GM19239 (cell line): ENCODE measurements at regions not wholly inside any gene's neighbourhood (a gene's known extent, or its start where the extent isn't known, plus 50 kb on each side); places are given as distances from the start of the nearest gene placed in this dataset.

Experiments
- DNase-seq: peaks from one replicate; pipeline ENCODE4 v3.0.0; 2011; ENCODE audit warnings: low spot score; ENCODE audit not compliant: insufficient read length
- FAIRE-seq: peaks from 2 replicates; lab custom pipeline; 2011; peaks lifted over from hg19 to GRCh38; lab: Jason Lieb, UNC

DNA sequence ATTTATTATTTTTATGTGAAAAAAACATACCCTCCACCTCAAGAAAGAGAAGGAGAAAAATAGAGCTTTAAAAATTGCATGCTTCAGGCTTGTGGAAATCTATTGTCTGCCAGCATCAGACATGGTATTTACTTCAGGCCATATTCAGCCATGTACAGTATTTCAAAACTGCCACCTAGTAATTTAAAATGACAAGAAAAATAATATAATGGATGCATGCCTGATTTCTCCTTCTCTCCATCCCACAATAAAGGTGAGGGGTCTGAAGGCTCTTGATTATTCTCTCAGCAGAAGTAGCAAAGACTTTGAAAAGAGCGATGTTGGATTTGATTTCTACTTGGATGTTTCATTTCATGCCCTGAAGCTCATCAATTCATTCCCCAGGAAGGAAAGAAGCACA is 250.7 kb downstream of the TBC1D4 start:
- DNase-seq (no peak), FAIRE-seq (no peak)

DNA sequence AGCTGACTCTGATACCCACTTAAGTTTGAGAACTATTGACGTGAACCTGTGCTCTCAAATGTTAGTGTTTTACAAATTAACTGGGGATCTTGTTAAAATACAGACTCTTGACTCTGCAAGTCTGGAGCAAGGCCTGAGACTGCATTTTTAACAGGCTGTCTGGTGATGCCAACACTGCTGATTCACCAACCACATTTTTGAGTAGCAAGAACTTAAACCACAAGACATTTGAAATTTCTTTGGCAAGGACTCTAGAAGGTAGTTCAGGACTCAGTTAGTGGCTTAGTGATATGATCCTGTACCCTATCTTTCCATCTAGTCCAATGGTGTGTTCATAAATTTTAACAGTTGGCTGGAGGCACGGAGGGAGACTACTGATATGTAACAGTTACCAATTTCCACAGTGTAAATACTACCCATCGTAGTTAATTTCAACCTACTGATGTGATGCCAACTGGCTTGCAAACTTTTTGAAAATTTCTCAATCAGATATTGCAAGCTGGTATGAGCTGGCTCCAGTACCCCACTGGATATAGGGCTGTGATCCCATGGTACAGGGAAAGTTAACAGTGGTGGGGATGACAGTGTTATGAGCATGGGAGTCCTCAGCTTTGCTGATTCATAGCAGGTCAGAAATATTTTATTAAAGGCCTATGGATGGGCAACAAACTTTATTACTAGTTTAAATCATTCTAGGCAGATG is 255.1 kb downstream of the TBC1D4 start:
- FAIRE-seq (no peak), DNase-seq (no peak)

DNA sequence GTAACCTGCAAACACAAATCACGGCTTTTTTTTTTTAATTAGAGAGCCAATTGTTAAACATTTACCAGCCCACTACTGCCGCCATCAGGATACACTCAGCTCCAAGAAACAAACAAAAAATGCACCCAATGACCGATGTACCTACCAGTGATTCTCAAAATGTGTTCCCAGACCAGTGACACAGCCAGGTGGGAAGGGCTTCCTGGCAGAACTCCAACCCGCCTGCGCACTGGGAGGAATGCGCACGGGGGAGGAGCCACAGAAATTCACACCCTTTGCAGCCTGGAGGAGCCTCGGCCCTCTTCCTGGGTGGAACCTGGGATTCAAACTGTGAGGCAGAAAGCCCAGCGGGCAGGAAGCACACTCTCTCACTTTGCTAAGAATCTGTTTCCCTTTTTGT is 255.9 kb downstream of the TBC1D4 start:
- FAIRE-seq (no peak), DNase-seq (no peak)

DNA sequence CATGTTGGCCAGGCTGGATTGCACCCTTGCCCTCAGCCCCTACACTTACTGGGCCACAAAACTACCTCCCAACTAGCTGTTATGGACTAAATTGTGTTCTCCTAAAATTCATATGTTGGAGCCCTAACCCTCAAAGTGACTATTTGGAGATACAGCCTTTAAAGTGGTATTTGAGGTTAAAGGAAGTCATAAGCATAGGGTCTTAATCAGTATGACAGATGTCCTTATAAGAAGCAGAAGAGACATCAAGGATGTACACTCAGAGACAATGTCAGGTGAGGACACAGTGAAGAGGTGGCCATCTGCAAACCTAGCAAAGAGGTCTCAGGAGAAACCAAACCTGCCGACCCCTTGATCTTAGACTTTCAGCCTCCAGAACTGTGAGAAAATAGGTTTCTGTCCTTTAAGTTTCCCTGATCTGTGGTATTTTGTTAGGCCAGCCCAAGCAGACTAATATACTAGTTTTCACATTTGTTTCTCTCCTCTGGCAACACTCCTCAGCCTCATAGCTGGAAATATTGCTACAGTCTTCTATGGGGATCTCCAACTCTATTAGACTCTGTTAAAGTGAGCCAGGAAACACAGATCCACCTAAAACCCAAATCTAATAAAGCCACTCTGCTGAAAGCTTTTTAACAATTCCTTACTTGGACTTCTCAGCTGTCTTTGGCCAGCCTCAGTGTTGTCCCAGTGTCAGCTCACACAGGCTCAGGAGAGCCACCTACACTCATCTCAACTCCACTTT is 256.5 kb downstream of the TBC1D4 start:
- DNase-seq, result no peak
- no peak for FAIRE-seq

DNA sequence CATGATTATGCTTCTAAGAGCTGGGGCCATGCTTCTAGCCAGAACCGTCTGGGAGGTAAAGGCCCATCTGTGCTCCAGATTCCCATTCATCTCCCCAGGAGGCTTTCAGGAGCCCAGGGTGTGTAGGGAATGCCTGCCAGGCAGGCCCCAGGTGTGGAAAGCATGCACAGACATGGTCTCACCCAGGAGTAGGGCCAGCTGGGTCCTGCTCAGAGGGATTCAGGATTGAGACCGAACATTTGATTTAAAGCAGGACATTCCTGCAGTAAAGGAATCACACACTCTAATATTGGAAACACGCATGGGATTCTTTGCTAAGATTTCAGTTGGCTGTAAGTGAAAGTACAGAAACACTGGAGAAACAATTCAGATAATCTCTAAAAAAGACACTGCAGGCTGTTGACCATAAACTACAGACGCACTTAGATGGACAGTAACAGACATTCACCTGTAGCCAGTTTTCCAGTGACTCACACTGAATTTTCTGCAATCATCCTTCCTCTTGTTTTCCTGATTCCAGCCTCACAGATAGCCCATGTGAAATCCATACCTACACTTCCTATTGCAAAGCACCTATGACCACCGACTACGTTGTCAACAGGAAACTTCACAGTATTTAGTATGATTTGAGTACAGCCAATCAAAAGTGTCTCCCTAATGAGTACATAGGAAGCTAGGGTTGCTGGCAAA is 257.8 kb downstream of the TBC1D4 start:
- FAIRE-seq, result no peak
- no peak for DNase-seq

DNA sequence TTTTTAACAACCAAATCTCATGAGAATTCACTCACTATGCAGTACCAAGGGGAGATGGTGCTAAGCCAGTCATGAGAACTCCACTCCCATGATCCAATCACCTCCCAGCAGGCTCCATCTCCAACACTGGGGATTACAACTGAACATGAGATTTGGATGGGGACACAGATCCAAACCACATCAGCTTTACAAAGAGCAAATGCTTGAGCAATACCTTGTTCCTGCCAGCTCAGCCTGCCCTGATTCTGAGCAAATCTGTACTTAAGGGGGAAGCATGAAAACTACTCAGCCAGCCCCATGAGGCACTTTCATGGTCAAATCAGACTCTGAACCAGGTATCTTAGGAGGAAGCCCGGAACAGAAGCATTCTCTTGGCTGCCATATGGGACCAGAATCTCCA is 259.9 kb downstream of the TBC1D4 start:
- no peak for FAIRE-seq

DNA sequence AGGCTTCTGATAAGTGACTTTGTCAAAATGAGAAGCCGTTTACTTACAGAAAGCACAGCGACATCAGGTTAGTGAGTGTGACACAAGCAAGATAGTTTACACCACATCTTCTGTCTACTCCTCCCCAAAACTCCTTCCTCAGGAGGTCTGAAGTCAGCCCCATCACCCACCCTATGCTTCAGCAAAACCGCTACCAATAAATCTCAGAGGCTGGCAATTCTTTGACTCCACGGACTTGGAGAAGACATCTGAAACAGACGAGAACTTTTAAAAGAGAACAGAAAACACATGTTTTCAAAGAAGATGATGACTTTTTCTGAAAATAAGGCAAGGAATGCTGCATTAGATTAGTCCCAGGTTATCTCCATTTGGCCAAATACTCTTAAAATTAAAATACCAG is 261.1 kb downstream of the TBC1D4 start:
- FAIRE-seq, result no peak

More for the DNA sequence above, 259.9 kb downstream of the TBC1D4 start:
- no peak for DNase-seq

DNA sequence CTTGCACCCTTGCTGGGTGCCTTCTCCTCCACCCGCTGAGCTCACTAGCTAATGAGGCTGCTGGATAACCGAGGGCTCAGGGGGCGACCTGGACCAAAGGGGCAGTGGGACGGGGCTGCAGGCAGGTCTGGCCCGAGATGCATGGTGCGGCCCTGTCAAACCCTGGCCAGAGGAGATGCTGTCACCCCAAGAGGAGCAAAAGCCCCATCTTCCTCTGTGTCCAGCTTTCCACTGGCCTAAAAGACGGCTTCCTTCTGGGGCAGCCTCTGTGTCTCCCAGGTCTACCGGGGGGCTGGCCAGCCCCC is 261.8 kb downstream of the TBC1D4 start:
- DNase-seq (no peak), FAIRE-seq (no peak)

More for the DNA sequence above, 261.1 kb downstream of the TBC1D4 start:
- no peak for DNase-seq

DNA sequence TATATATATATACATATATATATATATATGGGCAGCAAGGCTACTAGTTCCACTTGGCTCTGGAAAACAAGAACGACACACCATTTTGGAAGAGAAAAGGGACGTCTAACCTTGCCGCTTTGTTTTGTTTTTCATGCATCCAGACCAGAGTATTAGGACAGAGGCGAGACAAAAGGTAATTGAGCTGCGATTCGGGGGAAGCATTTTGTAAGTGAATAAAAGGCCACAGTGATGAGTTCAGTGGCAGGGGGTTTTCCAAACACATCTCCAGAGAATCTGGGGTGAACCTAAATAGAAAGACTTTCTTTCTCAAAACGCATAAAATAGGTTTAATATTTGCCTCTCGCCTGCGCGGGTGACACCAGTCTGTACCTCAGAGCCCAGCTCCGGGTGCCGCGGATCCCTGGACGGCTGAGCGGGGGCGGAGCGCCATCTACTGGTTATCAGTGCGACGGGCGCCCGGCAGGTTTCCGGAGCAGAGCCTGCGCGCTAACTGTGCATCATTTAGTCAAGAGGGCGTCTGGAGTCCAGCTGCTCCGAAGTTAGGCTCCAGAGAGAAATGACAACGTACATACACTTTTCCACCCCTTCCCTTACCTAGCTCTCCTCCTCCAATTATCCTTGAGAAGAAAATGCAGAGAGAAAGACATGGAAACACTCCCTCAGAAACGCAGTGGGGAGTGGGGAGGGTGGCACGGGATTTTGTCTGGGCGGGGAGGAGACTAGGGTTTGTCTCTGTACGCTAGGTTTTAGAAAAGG is 262.3 kb downstream of the TBC1D4 start:
- DNase-seq, result peak; percentile 54
- FAIRE-seq, result peak; percentile 82

DNA sequence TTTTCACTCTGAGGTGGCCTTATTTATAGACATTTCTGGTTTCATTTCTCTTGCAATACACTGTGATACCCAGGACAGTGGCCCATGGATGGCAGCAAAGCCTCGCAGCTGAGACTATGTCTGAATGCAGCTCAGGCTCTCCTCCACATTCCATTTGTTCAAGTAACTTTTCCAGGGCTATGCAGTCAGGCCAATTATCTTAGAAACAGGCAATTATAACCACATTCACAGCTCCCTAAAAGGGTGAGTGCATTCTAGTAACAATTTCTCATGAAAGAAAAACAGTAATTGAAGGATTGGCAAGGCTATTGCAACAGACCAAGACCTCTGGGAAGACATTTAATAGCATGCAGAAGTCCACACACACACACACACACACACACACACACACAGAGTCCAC is 264.0 kb downstream of the TBC1D4 start:
- no peak for DNase-seq

DNA sequence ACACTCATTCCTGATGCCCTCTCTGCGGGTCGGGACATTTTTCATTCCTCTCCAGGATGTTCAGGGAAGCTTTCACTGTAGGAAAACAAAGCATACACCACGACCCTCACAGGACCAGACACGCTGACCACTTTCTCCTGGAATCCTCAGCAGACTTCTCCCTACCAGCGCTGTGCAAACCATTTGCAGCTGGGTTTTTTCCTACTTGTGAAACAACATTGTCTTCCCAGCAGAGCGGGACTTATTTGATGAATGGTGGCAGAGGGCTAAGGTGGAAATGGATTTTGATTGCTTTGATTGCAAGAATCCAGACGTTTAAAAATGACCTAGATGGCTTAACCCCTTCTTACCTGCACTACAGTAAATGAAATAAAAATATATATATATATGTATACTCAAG is 265.9 kb downstream of the TBC1D4 start:
- FAIRE-seq (no peak), DNase-seq (no peak)

More for the DNA sequence above, 264.0 kb downstream of the TBC1D4 start:
- FAIRE-seq, result no peak

DNA sequence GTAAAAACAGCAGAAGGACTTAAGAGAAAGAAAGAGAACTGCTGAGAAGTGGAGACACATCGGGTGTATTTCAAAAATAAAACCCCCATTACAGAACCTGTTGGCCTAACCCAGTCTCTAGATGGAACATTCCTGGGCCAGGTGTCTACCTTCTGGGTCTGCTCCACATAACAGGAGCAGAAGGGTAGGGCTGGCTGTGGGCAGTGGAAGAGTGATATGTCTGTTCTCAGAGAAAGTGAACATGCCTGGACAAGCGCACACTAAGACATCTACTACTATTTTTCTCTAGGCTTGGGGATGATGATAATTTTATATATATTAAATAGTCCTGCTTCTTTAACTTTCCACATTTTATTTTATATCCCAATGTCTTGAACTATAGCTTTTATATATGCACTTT is 267.1 kb downstream of the TBC1D4 start:
- DNase-seq, result no peak
- no peak for FAIRE-seq

DNA sequence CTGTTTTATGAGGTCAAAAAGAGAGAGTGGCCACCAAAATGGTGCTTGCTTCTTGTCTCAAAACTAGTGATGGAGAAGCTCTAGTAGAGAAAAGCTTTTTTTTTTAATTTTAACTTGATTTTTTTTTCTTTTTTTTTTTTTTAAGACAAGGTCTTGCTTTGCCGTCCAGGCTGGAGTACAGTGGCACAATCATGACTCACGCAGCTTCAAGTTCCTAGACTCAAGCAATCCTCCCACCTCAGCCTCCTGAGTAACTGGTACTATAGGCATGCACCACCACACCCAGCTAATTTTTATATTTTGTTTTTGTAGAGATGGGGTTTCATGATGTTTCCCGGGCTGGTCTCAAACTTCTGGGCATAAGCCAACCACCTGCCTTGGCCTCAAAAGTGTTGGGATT is 279.0 kb downstream of the TBC1D4 start:
- DNase-seq (no peak), FAIRE-seq (no peak)

DNA sequence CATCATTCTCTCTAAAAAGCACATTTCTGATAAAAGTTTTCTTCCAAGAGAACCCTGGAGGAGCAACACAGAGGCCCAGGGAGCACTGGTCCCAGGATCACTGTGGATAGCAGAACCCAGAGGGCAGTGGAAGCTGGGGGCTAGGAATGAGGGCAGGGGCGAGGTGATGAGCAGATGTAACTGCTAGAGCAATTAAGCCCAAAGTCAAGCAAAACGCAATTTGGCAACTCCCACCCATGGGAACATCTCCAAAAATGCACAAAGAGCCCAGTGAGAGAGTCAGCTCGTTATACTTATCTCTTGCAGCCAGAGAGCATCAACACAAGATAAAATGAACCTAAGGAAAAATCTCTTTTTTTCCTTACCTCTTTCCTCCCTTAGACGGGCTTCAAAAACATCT is 284.2 kb downstream of the TBC1D4 start:
- FAIRE-seq, result no peak
- no peak for DNase-seq

DNA sequence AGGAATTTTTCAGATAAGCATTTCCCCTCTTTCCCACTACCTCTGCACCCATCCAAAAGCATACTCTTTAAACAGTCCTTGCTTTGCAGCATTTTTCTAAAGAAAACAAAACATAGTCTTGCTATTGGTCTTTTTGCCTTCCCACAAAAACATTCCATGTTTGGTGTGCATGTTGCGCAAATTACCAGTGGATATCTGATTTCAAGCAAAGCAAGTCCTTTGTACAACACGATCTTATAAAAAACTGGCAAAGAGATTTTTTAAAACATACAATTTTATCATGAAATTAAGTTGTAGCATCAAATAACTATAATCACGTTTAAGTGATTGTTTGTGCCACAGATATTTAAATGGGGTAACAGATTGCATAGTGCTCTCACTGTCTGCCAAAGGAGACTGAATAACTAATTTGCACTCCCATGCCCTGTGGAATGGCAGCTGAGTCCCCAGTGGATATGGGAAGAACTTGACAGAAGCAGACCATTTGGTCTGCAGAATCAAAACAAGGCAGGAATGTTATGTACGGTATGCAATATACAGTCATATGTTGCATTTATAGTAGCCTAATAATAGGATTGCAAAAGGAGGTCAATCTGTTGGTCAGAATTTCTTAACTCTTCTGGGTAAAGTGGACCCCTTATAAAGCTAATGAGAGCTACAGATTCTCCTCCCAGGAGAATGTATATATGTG is 285.7 kb downstream of the TBC1D4 start:
- FAIRE-seq (no peak), DNase-seq (no peak)

DNA sequence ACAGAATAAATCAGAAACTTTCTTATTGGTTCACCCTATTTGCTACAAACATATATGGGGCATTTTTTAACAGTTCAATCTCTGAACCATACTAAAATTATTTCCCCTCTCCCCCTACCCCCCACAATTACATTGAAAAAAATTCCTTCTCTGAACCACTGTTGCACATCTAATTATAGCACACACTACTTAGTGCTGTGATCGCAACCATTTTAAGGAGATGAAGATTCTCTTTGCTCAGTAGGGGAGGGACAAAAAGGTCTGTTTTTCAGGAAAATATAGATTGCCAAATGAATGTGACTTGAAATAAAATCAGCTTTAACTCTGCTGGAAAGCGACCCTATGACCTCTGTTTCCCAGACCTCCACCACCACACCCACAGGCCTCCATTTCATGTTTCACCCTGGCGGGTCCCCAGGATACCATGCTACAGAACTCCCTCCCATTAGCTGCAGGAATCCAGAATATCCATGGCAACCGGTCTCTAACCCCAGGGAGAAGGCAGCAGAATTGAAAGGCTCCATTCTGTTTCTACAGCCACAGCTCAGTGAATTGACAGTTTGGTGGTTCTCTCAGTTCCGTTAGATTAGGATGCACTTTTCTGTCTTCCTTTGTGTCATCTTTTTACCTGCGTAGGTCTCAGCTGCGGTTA is 286.3 kb downstream of the TBC1D4 start:
- no peak for FAIRE-seq

DNA sequence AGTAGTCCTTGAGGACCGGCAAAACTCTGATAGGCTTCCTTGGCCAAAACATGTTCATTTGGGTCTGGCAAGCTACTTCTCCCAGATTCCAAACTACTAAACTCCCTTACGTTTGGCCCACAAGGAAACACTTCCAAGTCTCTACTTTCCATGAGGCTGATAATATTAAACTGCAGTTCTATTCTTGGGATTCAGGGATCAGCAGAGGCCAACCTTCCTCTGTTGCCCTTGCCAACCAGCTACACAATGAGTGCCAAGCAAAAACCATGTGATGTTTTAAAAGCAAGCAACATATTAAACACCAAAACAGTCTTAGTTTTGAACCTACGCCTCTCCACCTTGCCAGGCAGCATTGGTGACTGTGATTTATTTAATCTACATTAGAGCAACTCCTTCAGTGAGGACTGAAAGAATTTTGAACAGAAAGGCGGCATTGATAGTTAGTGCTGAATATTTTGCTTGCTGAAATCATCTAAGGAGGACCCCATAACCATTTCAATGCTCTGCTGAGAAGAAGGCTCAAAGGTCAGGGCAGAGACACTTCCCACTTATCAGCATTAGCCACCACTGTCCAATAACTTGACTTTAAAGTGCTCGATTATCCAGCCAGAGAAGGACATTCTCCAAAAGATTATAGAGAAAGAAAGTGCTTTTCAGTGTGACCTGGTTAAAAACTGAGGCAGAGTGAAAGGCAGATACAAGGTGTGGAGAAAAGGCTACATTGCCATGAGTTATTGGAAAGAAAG is 287.1 kb downstream of the TBC1D4 start:
- FAIRE-seq (no peak), DNase-seq (no peak)

More for the DNA sequence above, 286.3 kb downstream of the TBC1D4 start:
- no peak for DNase-seq

DNA sequence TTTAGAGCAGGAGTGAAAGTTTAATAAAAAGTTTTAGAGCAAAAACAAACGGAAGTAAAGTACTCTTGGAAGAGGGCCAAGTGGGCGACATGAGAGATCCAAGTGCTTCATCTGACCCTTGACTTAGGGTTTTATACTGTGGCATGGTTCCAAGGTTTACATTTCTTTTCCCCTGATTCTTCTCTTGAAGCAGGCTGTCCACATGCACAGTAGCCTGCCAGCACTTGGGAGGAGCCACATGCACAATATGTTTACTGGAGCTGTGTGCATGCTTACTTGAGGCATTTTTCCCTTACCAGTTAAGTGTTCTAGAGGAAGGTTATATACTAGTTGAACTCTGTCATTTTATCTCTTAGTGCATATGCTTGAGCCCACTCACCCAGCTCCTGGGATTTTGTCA is 295.6 kb downstream of the TBC1D4 start:
- FAIRE-seq (no peak), DNase-seq (no peak)

DNA sequence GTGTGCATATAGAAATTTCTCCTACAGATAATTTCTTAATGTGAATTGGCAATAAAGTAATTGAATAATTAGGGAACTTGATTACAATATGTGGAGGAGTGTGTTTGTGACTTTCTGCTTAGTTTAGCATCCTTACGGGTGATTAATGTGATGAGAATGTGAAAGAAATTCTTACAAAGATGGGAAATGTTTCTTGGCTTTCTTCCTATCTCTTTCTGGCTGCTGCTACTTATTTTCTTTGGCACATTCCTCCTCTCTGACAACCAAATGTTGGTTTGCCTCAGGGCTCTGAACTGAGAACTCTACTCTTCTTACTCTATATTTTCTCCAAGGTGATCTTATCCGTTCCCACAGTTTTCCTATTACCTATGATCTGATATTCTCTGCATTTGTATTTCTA is 300.1 kb downstream of the TBC1D4 start:
- no peak for FAIRE-seq
- DNase-seq, result no peak
